ENCODE measurements at regions not wholly inside any gene's neighbourhood (a gene's known extent, or its start where the extent isn't known, plus 50 kb on each side); places are given as distances from the start of the nearest gene placed in this dataset.

DNA sequence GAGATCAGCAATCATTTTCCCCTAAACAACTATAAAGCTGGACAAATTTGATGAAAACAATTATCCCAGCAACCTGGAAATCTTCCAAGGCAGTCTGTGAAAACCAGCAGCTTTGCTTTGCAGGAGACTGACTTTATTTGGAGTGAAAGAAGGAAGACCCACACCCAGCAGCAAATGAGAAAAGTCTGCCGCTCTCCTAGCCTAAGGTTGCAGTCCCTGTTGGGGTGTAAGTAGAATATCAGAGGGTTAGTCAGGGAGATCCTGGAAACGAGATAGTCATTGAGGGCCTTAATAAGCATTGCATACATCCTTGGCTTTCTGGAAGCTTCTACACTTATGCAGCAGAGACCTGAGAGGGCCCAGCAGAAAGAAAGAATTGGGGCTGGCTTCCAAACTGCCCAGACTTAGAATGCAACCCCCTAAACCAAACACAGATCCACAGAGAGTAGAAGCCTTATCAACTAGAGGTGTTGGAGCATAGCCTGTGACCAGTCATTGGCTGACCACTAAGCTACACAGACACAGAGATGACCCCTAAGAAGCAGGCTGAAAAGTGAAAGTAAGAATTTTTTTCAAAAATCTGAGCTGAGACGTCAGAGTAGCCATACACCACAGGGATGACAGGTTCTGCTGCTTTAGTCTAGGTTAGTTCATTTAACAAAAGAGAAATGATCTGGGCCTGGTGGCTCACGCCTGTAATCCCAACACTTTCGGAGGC lies 98.3 kb downstream of the LYPLAL1 start:
- peak; percentile 7 for DNase-seq

DNA sequence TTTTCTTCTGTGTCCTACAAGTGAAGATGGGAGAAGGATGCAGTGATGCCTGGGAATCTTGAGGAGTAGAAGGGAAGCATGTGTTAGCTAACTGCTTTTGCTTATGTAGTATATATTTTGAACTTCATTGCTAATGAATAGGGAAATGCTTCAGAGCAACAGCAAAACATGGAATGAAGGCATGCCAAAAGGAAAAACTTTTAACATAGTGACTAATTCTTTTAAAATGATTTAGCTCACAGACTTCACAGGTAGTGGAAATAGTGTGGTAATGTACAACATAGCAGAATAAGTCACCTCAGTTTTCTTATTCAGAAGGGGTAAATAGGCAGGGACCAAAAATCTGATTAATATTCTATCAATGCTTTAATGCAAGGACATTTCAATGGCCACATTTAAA lies 95.5 kb downstream of the LYPLAL1 start:
- DNase-seq: no peak

- no peak for DNase-seq
Observed at GRCh38 chr1:219266524-219266923, 92.8 kb downstream of the LYPLAL1 start.

GRCh38 chr1:219265026-219265515 lies 91.4 kb downstream of the LYPLAL1 start:
- peak; percentile 51 for DNase-seq

- DNase-seq: peak; percentile 51
Observed at GRCh38 chr1:219264561-219264960, 90.9 kb downstream of the LYPLAL1 start.

Measured in skin of body (tissue), 1 donor.